H9 (cell line): ENCODE measurements at regions not wholly inside any gene's neighbourhood (a gene's known extent, or its start where the extent isn't known, plus 50 kb on each side); places are given as distances from the start of the nearest gene placed in this dataset.

Source experiments
- DNase-seq: peaks from one replicate; pipeline ENCODE4 v3.0.0-alpha.2; 2017
- H2AFZ ChIP-seq: one replicate; pipeline ENCODE4 v1.6.1; 2013; ENCODE audit warnings: mild to moderate bottlenecking, low read length, control low read depth, moderate library complexity
- H2AK5ac ChIP-seq: 2 replicates; pipeline ENCODE4 v1.6.1; 2013; ENCODE audit warnings: low read length, control low read depth, mixed read lengths; ENCODE audit not compliant: insufficient read length
- H2BK120ac ChIP-seq: one replicate; pipeline ENCODE4 v1.6.1; 2013; ENCODE audit warnings: low read depth, mild to moderate bottlenecking, low read length, control low read depth, inconsistent platforms; ENCODE audit not compliant: poor library complexity, severe bottlenecking
- H2BK12ac ChIP-seq: 2 replicates; pipeline ENCODE4 v1.6.1; 2013; ENCODE audit warnings: low read length, control low read depth, mixed read lengths, low read depth; ENCODE audit not compliant: insufficient read length
- H2BK15ac ChIP-seq: 2 replicates; pipeline ENCODE4 v1.6.1; 2013; ENCODE audit warnings: low read depth, low read length, control low read depth
- H2BK20ac ChIP-seq: one replicate; pipeline ENCODE4 v1.6.1; 2013; ENCODE audit warnings: low read depth, mild to moderate bottlenecking, low read length, control low read depth, inconsistent platforms; ENCODE audit not compliant: poor library complexity, severe bottlenecking
- H2BK5ac ChIP-seq: 2 replicates; pipeline ENCODE4 v1.6.1; 2013; ENCODE audit warnings: low read length, control low read depth, mixed read lengths; ENCODE audit not compliant: insufficient read length
- H3K14ac ChIP-seq: 2 replicates; pipeline ENCODE4 v1.6.1; 2013; ENCODE audit warnings: low read length, control low read depth; ENCODE audit not compliant: insufficient read depth
- H3K18ac ChIP-seq: 2 replicates; pipeline ENCODE4 v1.6.1; 2013; ENCODE audit warnings: low read depth, mild to moderate bottlenecking, mixed read lengths, low read length, control low read depth; ENCODE audit not compliant: insufficient read length
- H3K23ac ChIP-seq: 2 replicates; pipeline ENCODE4 v1.6.1; 2013; ENCODE audit warnings: low read length, control low read depth, mixed read lengths, low read depth; ENCODE audit not compliant: insufficient read length
- H3K23me2 ChIP-seq: 2 replicates; pipeline ENCODE4 v1.6.1; 2013; ENCODE audit warnings: low read depth, mild to moderate bottlenecking, mixed read lengths, low read length, control low read depth; ENCODE audit not compliant: insufficient read length, poor library complexity, severe bottlenecking
- H3K27ac ChIP-seq: 2 replicates; pipeline ENCODE4 v1.5.1; 2013; ENCODE audit warnings: low read length, control low read depth, mixed read lengths, low read depth; ENCODE audit not compliant: insufficient read length
- H3K27me3 ChIP-seq: 2 replicates; pipeline ENCODE4 v1.6.1; 2013; ENCODE audit warnings: low read length, control low read depth, inconsistent platforms; ENCODE audit not compliant: insufficient read depth
- H3K4ac ChIP-seq: 2 replicates; pipeline ENCODE4 v1.6.1; 2013; ENCODE audit warnings: low read depth, mild to moderate bottlenecking, control low read depth, inconsistent platforms, low read length, moderate library complexity
- H3K4me1 ChIP-seq: 2 replicates; pipeline ENCODE4 v1.6.1; 2013; ENCODE audit warnings: low read length, control low read depth, inconsistent platforms; ENCODE audit not compliant: insufficient read depth
- H3K4me2 ChIP-seq: 2 replicates; pipeline ENCODE4 v1.6.1; 2013; ENCODE audit warnings: low read length, control low read depth, mixed read lengths; ENCODE audit not compliant: insufficient read length, insufficient read depth
- H3K56ac ChIP-seq: 2 replicates; pipeline ENCODE4 v1.6.1; 2013; ENCODE audit warnings: low read depth, mild to moderate bottlenecking, mixed read lengths, low read length, control low read depth; ENCODE audit not compliant: insufficient read length
- H3K79me1 ChIP-seq: 2 replicates; pipeline ENCODE4 v1.6.1; 2013; ENCODE audit warnings: low read depth, mild to moderate bottlenecking, moderate library complexity, low read length, control low read depth, inconsistent platforms; ENCODE audit not compliant: insufficient read depth, poor library complexity, severe bottlenecking
- H3K79me2 ChIP-seq: 2 replicates; pipeline ENCODE4 v1.6.1; 2013; ENCODE audit warnings: low read length, control low read depth, inconsistent platforms; ENCODE audit not compliant: insufficient read depth
- H3K9ac ChIP-seq: 2 replicates; pipeline ENCODE4 v1.6.1; 2013; ENCODE audit warnings: low read length, control low read depth, mixed read lengths; ENCODE audit not compliant: insufficient read length; ENCODE audit errors: extremely low read depth
- H3K9me3 ChIP-seq: one replicate; pipeline ENCODE4 v1.6.1; 2013; ENCODE audit warnings: low read depth, low read length, inconsistent platforms; ENCODE audit not compliant: control insufficient read depth
- H3T11ph ChIP-seq: one replicate; pipeline ENCODE4 v1.6.1; 2013; ENCODE audit warnings: mild to moderate bottlenecking, low read length, control low read depth, inconsistent platforms
- H4K20me1 ChIP-seq: one replicate; pipeline ENCODE4 v1.6.1; 2013; ENCODE audit not compliant: control insufficient read depth, insufficient read length, insufficient read depth
- H4K5ac ChIP-seq: 2 replicates; pipeline ENCODE4 v1.6.1; 2013; ENCODE audit warnings: low read depth, mild to moderate bottlenecking, mixed read lengths, low read length, control low read depth; ENCODE audit not compliant: insufficient read length
- H4K8ac ChIP-seq: replicated peaks from 2 replicates; pipeline ENCODE4 v1.6.1; 2013; ENCODE audit warnings: low read length, control low read depth, mixed read lengths, low read depth; ENCODE audit not compliant: insufficient read length
- H4K91ac ChIP-seq: 2 replicates; pipeline ENCODE4 v1.6.1; 2013; ENCODE audit warnings: low read depth, mild to moderate bottlenecking, moderate library complexity, mixed read lengths, low read length, control low read depth; ENCODE audit not compliant: insufficient read length
- H3K27ac Mint-ChIP-seq, 3 experiments: 2 replicates in 2 of 3; 3 replicates in 1 of 3; pipeline ENCODE4 v1.8.0; 2020 to 2021; ENCODE audit warnings: mixed read lengths in 3 of 3, mild to moderate bottlenecking in 1 of 3, moderate library complexity in 1 of 3
- H3K27me3 Mint-ChIP-seq: 2 replicates; pipeline ENCODE4 v1.8.0; 2021; ENCODE audit warnings: low read depth, mild to moderate bottlenecking, moderate library complexity, mixed read lengths
- H3K36me3 Mint-ChIP-seq, 3 experiments: 2 replicates in 2 of 3; 3 replicates in 1 of 3; pipeline ENCODE4 v1.8.0; 2020 to 2021; ENCODE audit warnings: low read depth in 3 of 3, mixed read lengths in 3 of 3; ENCODE audit not compliant: insufficient read depth in 1 of 3
- H3K4me1 Mint-ChIP-seq, 2 experiments: 2 replicates each; pipeline ENCODE4 v1.8.0; 2020; ENCODE audit warnings: mixed read lengths in 2 of 2
- H3K4me3 Mint-ChIP-seq, 2 experiments: 2 replicates in 1 of 2; 3 replicates in 1 of 2; pipeline ENCODE4 v1.8.0; 2020 to 2021; ENCODE audit warnings: mild to moderate bottlenecking in 2 of 2, mixed read lengths in 2 of 2, moderate library complexity in 1 of 2
- H3K9me3 Mint-ChIP-seq, 2 experiments: 2 replicates in 1 of 2; 3 replicates in 1 of 2; pipeline ENCODE4 v1.8.0; 2020; ENCODE audit warnings: mild to moderate bottlenecking in 2 of 2, mixed read lengths in 2 of 2, moderate library complexity in 1 of 2
- CTCF ChIP-seq: fragments of 200-600 bp; sonication (generic); conservative IDR thresholded peaks from 3 replicates; pipeline ENCODE4 v1.8.0; 2021; ENCODE audit warnings: antibody characterized with exemption, mild to moderate bottlenecking
- WGBS: extraction: QIAGEN DNeasy Blood & Tissue Kit; methylation state at CpG from one replicate; pipeline ENCODE4 v1.1.7; 2013; ENCODE audit warnings: missing lambda C conversion rate, low lambda C conversion rate, mixed read lengths; ENCODE audit not compliant: insufficient read length; ENCODE audit errors: extremely low coverage; 5-methylcytosine and 5-hydroxymethylcytosine counted together

DNA sequence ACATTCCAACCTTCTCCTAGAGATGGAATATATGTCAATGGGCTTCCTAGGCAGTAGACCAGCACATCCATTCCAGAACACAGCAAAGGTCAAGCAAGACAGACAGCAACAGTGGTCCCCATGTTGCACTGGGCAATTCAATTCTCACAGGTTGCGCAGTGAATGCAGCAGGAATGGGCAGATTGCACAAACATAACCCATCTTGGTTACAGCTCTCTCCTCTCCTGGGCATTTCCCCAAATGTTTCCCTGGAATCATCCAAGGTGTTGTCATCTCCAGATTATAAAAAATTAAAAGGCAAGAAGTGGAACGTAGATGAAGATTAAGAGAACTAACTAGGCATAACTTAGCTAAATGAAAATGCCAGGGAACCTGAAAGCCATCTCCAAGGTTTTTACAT, 265.8 kb upstream of the SLC14A2 start:
- Mint-ChIP-seq H3K9me3 (no peaks in the 10 kb centered on the region), H3K27me3 (no peaks in the 10 kb centered on the region), H3K4me1 (no peaks in the 10 kb centered on the region), H3K4me3 (no peak overlapping the region), H3K27ac (no peak overlapping the region), H3K36me3 (no peaks in the 10 kb centered on the region)
- H3K79me1 ChIP-seq, result no peaks in the 10 kb centered on the region
- H3K9me3 ChIP-seq, result no peaks in the 10 kb centered on the region
- no peak overlapping the region for H3K18ac ChIP-seq
- no peak overlapping the region for H2AFZ ChIP-seq
- no peak overlapping the region for H2BK120ac ChIP-seq
- WGBS, result no CpG with 5 or more reads among the region's 2 CpGs
- no peak for TF ChIP-seq CTCF
- no peak overlapping the region for H3K4me2 ChIP-seq
- no peaks in the 10 kb centered on the region for H3K4me1 ChIP-seq
- H3K9ac ChIP-seq, result no peak overlapping the region
- H2AK5ac ChIP-seq, result no peak overlapping the region
- no peak overlapping the region for H3K14ac ChIP-seq
- no peak overlapping the region for H2BK12ac ChIP-seq
- no peaks in the 10 kb centered on the region for H3K23me2 ChIP-seq
- no peak overlapping the region for H3K56ac ChIP-seq
- H3K23ac ChIP-seq, result no peak overlapping the region
- DNase-seq, result no peak
- no peak overlapping the region for H4K91ac ChIP-seq
- no peak overlapping the region for H2BK20ac ChIP-seq
- no peak overlapping the region for H2BK15ac ChIP-seq
- no peak overlapping the region for H3K4ac ChIP-seq
- no peak overlapping the region for H4K5ac ChIP-seq
- no peak overlapping the region for H3T11ph ChIP-seq
- H3K27ac ChIP-seq, result no peak overlapping the region
- H2BK5ac ChIP-seq, result no peak overlapping the region
- no peak overlapping the region for H4K8ac ChIP-seq
- H4K20me1 ChIP-seq, result no peaks in the 10 kb centered on the region
- no peaks in the 10 kb centered on the region for H3K79me2 ChIP-seq
- no peaks in the 10 kb centered on the region for H3K27me3 ChIP-seq
